ENCODE measurements at regions not wholly inside any gene's neighbourhood (a gene's known extent, or its start where the extent isn't known, plus 50 kb on each side); places are given as distances from the start of the nearest gene placed in this dataset.
"Not testable (repeated sequence)": the region's sequence is repeated elsewhere in the genome, so short reads cannot be mapped to it uniquely, and the experiment has no call there.

DNA sequence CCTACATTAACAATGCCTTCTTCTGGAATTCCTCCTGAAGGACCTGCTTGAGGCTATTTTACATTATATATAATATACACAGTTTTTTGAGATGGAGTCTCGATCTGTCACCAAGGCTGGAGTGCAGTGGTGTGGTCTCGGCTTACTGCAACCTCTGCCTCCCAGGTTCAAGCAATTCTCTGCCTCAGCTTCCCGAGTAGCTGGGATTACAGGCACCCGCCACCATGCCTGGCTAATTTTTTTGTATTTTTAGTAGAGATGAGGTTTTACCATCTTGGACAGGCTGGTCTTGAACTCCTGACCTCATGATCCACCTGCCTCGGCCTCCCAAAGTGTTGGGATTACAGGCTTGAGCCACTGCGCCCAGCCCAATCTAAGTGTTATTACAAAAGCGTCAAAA, 71.9 kb upstream of the PRR23C start:
- DNase-seq (ENCODE audit: low spot score), result not testable (repeated sequence)

DNA sequence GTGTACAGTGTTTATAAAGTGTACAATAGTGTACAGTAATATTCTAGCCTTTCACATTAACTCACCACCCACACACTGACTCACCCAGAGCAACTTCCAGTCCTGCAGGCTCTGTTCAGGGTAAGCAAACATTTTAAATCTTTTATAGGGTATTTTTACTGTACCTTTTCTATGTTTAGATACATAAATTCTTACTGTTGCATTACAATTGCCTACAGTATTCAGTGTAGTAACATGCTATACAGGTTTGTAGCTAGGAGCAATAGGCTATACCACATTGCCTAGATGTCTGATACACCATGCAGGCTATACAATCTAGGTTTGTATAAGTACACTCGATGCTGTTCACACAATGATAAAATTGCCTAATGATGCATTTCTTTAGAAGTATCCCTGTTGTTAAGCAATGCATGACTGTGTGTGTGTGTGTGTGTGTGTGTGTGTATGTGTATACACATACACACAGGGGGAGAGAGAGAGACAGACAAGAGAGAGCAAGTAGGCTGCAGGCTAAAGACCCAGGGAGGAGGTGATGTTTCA, 72.5 kb upstream of the PRR23C start:
- peak; percentile 36 for DNase-seq (ENCODE audit: low spot score)

DNA sequence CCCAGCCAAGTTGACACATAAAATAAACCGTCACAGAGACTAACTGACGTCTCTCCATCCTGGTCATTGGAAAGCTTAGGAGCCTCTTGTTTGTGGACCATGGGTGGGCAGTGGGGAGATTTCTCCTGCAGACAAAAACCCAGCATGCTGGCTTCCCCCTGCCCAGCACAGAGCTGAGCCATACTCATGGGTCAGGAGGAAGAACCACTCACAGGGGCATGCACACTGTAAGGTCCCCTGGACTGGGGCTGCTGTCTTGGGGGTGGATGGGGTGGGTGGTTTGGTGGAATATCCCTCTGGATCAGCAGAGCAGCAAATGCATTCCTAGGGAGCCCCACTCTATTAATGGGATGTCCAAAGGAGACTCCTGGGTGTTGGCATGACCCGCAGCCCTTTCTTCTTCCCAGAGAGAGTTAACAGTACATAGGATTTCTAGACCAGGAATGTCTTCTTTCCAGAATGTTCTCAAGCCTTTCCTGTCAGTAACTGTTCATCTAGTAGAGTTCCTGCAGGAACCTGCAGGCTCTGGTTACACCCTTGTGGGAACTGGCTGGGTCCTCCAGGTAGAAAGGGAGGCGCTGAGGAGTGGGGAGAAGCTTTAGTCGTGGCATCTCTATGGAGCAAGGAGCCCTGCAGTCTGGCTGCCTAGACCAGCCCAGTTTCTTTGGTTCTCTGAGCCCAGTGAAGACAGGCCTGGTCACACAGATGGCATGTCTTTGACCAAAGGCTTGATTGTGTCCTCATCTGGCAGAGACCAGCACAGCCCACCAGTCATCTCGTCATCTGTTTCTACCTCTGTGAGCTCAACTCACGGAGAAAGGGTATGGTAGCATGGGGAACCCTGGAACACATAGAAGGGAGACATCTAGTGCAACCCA, 73.4 kb upstream of the PRR23C start:
- DNase-seq (ENCODE audit: low spot score), result no peak

DNA sequence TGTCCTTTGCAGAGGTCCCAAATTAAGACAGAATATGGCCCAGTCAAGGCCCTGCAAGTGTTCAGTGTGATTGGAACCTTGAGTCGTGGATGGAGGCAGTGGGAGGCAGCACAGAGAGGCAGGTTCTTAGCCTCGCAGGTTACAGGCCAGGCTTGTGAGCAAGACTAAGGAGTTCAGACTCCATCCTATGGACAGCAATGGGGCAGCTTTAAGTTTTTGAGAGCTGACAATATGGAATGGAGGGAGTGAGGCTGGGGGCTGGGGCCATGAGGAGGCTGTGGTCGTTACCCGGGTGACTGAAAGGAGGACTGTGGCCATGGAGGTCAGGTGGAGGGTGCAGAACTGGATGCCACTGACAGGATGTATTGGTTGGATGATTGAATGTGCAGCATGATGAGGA, 74.1 kb upstream of the PRR23C start:
- DNase-seq (ENCODE audit: low spot score), result no peak

DNA sequence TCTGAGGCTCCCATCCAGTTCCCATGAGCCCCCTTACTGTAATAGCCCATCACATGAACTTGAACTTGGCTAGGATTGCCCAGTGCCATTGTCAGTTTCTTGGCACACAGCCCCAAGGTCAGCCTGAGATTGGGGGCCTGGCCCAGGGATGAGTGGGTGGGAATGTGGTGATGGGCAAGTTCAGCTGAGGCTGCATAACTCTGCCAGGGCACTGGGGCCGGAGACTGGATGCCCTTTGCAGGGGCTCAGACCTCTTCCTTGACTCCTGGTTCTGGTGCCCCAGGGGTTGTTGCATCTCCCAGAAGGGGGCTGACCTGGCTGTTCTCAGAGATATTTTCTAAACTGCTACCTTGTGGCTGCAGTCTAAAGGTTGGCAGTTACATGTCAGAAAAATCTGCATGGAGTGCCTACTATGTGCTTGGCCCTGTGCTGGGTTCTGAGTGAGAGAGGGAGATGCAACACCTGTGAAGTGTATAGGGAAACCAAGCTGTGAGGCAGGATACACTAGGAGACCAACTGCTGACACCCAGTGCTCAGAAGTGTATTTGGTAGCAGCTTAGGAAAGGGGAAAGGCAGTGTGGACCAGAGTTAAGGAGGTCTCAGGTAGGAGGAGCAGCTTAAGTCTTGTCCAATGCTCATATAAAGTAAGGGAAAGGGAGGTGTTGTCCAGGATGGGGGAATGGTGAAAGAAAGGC, 74.8 kb upstream of the PRR23C start:
- no peak for DNase-seq (ENCODE audit: low spot score)

DNA sequence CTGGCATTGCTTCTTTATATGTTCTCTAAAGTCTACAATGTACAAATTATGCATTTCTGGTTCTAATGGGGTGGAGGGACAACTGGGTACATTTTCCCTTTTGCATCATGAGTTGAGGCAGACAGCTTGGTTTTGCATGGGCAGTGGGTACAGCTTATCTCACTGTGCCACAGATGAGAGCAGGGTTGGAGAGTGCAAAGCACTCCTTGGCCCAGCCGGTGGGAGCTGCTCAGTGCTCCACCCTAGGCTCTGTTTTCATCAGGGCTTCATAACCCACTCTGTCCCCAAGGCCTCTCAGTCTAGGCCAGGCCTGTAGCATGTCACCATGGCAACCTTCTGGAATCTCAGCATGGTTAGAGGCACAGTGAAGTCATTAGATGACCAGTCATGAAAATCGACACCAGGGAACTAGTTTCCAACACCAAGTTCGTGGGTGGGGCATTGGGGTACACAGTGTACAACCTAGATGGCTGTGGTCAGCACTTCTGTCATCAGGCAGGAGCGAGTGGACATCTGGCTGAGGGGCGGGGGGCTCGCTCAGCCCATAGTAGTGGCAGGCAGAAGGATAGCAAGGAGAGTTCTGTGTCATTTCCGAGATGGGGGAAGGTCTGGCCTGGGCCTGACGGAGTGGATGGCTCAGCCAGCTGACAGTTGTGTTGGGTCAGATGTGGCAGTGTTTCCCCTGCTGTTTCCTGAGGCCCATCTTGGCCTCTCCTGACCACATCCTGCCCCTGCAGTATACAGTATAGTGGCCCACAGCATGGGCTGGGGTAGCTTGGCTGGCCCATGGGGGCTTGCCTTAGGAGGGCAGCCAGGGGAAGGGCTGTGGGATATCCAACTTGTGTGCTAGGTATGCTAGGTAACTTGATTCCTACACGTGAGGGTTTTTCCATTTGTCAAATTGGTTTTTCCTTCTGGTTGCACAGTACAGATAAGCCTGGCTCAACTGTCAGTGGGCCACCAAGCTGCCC, 75.7 kb upstream of the PRR23C start:
- DNase-seq (ENCODE audit: low spot score), result peak; percentile 55

DNA sequence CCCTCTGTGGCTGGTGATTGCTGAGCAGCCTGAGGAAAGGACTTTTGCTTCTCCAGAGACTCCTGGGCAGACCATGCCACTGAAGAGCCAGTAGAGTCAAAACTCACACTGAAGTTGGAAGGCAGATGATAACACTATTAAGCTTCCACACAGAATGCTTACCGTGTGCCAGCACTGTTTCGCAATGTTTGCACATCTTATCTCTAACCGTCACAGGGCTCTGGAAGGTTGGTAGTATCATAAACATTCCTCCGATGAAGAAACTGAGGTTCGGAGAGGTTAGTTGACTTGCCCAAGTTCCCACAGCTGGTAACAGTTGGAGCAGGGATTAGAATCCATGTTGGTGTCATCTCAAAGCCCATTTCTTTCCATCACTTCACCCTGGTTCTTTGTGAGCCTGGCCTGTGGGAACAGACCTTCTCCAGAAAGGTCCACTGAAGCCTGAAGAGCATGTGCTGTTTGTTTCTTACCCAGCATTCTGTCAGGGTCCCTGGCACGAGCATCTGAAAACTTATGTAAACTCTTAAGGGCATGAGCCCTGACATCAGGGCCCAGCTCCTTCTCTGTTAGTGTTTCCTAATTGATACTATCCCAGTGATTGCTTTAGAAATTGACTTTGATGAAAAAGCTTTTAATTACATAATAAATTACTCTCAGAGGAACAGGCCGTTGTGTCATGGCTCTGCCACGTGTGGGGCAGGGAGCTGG, 77.0 kb upstream of the PRR23C start:
- DNase-seq (ENCODE audit: low spot score), result no peak

DNA sequence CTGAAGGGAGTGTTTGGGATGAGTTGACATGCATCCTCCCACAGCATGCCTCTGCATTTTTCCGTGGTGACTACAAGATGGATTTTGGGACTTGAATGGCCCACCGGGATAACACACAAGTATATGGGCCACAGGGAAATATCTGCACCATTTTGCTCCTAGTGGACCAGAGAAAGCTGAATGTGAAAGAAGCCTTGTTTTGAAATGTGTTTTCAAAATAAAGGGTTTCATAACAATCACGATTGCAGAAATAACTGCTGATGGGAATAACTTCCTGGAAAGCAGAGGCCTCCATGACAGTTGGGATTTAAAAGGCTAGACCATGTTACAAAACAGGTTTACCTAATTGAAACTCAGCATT, 77.5 kb upstream of the PRR23C start:
- no peak for DNase-seq (ENCODE audit: low spot score)

DNA sequence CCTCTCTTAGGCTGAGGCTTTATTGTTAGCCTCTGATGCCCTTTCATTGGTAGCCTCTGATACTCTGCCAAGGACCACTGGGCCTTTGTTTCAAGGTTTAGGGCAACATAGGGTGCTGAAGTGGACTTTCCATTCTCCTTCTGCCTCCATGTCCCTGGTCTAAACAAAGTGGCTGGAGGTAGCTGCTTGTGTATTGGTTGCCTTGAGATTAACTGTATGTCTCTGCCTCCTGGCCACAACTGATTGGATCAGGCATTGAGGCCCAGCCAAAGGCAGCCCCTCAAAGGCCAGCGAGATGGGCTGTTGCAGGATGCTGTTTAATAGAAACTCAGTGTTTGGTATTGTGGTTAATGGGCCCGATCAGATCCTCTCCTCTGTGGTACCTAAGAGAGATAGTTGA, 77.9 kb upstream of the PRR23C start:
- DNase-seq (ENCODE audit: low spot score), result no peak

DNA sequence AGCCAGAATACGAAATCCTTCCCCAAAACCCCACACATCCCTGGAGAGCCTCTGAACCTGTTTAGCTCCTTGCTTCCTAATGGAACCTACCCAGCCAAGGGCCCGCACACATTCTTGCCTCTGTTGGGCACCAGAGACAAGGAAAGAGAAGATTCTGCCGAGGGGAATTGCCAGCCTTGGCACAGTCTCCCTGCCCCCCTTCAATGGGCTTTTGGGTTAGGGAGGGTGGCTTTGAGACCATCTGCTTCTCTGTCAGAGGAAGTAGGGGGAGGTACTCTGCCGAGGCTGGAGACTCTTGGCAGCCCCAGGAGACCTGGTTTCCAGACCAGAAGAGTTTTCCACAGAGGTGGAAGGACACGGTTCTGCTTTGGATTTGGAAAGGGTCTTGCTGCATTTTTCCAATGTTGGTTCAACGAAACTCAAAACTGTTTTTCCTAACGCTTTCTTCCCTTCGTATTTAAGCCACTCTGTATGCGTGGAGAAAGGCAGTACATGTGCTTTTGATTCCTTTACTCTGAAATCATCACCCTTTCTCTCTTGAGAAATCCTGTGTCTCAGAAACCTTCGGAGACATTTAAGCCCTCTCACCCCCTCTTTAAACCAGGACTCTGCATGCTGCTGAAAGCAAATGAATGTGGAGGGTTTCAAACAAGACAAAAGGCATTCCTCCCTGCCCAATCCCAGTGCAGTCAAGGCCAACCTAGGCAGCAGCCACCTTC, 78.8 kb upstream of the PRR23C start:
- DNase-seq (ENCODE audit: low spot score), result no peak

DNA sequence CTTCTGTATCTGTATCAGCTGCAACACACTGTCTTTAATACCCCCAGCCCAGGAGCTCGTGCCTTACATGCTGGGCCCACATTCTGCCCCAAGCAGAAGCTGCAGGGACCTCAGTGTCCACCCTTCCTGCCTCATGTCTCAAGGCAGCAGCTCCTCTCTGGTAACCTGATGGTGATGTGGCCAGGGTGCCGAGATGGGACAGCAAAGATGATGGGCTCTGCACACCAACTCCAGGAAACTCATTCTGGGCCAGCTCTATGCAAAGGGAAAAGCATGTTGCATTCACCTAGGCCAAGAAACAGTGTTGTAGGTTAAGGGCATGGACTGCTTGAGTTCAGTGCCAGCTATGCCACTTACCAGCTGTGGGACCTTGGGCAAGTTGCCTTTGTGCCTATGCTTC, 79.5 kb upstream of the PRR23C start:
- no peak for DNase-seq (ENCODE audit: low spot score)

DNA sequence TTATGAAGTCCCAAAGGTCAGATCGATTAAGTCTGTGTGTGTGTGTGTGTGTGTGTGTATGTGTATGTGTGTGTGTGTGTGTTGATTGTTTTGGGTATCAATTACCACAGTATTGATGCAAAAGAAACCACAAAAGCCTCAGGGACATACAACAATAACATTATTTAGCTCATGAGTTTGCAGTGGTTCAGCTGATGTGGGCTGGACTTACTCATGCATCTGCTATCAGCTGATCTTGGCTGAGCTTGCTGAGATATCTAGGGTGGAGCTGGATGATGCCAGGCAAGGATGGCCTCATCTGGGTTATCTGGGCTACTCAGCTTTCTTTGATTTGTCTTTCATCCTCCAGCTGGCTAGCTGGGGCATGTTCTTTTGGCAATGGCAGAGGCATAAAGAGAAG, 82.4 kb upstream of the PRR23C start:
- peak; percentile 72 for DNase-seq (ENCODE audit: low spot score)

DNA sequence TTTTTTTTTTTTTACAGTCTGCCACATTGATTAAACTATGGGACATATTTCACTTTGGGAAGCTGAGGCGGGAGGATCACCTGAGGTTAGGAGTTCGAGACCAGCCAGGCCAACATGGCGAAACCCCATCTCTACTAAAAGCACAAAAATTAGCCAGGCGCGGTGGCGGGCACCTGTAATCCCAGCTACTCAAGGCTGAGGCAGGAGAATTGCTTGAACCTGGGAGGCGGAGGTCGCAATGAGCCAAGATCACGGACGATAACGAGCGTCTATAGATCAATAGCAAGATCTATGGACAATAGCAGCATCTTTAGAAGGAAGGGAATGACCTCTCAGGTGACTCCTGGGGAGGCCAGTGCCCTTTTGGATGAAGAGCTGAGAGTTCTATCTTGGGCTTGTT, 82.9 kb upstream of the PRR23C start:
- DNase-seq (ENCODE audit: low spot score), result not testable (repeated sequence)

DNA sequence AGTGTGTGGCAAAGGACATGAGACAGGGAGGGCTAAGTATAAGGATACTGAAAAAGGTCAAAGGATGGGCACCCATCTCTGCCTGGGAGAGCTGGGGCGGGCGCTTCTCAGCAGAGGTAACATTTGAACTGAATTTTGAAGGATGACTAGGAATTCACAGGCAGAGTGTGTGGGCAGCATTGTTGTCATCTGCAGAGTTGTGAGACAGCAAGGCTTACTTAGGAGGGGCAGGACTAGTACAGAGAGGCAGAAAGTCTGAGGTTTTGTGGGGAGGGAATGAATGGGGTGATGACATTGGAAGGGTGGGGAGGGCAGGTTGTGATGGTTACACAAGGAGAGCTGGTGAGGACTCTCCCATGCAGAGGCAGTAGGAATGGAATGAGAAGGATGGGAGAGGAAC, 84.1 kb upstream of the PRR23C start:
- DNase-seq (ENCODE audit: low spot score), result no peak

DNA sequence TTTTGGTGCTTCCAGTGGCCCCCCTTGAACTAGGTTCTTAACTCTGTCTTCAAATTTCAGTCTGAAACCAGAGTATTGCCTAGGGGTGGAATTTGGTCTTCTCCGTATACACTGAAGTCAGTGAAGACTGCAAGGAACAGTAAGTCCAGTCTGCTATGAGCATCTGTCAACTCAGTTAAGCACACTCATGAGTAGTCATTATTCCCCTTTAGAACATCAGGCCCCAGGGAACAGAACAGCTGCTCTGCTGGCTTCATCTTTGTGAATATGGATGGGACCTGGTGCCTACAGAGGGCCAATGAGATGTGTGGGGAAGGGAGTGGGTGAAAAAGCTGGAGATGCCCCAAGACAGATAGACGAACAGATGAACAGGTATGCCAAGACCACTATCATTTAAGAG, 85.2 kb upstream of the PRR23C start:
- no peak for DNase-seq (ENCODE audit: low spot score)

DNA sequence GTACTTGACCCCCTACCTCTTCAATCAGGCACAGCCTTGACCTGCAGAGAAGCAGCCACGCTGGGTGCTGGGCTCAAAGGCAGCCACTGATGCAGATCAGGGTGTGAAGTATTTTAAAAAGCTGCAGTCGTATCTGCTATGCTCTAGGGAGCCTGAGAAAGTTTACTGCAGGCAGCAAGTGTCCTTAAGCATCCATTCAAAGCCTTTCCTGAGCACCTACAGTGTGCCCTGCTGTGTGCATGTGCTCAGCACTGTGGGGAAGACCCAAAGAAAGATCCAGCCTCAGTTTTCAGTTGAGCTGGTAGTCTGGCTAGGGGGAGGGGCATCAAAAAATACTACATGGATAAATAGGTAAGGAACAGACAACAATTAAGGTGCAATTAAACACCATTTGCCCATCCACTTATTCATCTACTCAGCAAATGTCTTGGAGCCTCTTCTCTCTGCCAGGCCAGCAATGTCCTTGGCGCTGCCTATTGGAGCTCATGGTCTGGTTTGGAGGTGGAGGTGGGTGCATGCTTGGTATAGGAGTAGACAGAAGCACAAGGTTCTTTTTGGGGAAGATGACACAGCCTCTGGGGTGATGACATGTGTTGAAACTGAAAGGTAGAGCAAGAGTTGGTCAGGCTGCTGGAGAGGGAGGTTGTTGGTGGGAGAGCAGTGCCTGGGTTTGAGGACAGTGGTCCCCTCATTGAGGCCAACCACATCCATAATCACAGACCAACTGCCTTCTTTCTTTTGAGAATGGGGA, 85.9 kb upstream of the PRR23C start:
- DNase-seq (ENCODE audit: low spot score), result no peak

DNA sequence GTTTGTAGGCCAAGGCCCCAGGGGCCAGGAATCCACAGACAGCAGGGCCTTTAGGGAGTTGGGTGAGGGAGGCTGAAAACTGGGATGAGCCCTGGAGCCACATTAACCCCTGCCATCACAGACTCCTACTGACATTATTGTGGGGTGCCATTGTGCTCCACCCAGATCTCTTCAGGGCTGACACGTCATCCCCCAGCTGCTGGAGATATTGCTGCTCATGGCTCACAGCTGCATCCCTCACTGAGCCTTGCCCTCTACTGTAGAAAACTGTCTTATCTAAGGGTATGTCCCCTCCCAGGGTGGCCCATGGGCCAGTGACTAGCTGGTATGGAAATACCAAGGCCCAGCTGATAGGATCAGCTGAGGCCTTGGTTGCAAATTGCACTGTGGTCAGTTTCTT, 87.3 kb upstream of the PRR23C start:
- DNase-seq (ENCODE audit: low spot score), result no peak

DNA sequence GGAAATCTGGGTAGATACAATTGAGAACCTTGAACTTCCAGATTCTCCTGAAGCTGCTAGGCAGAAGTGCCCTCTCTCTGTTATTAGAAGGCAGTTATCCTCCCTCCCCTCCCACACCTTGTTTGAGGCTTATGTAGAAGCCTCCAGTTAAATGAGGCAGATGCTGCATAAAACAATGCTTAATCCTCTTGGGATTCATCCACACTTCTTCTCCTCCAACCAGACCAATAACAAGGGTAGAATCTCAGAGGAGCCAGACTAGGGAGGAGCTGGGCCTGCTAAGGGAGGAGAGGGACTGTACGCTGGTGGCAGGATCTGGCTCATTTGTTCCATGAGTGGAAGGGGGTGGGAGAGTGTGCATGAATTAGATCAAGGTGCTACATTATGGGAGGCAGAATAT, 88.3 kb upstream of the PRR23C start:
- no peak for DNase-seq (ENCODE audit: low spot score)

DNA sequence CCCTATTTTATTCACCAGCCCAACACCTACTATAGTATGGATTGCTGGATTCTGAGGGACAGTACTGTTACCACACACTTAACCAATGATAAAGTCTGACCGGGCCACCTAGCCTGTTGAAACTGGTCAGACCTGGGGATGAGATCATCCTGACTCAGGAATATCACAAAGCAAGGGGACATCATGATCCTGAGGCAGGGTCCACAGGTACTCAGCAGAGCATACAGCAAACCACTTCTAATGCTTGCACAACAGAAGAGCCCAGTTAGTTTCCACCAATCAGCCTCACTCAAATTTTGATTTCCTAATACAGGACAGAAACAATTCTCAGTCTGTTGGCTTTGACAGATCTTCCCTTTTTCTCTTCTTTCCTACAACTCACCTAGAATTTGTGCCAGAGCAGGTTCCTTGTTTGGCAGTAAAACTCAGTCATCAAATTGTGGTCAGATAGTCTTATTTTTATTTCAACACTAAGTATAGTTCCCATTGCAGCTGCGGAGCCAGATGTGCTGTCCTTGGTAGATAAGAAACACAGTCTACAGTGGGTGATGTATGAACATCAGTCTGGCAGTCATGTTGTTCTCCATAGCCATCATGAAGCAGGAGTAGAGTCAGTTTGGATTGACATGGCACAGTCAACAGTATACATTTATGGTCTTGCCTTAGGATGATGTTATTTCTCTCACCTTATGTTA, 90.1 kb upstream of the PRR23C start:
- no peak for DNase-seq (ENCODE audit: low spot score)

DNA sequence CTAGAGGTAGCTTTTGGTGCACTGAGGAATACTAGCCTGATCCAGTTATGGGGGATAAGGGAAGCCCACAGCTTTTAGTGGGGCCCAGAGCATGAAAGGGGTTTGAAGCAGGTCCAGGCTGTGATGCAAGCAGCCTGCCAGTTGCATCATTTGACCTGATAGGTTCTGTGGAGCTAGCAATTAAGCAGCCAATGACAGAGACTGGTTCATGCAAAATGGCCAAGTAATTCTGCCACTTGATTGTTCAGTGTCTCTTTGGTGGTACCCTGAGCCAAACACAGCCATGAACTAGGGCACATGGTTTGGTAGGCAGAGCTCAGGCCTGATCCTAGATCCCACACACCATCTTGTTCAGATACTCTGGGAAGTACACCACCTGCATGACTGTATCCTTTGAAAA, 91.0 kb upstream of the PRR23C start:
- DNase-seq (ENCODE audit: low spot score), result no peak
